PC-3 (cell line): ENCODE measurements at regions not wholly inside any gene's neighbourhood (a gene's known extent, or its start where the extent isn't known, plus 50 kb on each side); places are given as distances from the start of the nearest gene placed in this dataset.

Source experiments
- ATAC-seq: fragments of 200-7000 bp; cut with Tn5 transposase; 2 replicates; pipeline ENCODE4 v1.9.1; 2020; ENCODE audit warnings: mild to moderate bottlenecking, moderate library complexity
- BruUV-seq: library from RNA; stranded (reverse); fragments of 400-500 nt; replicated peaks from 2 replicates; lab custom pipeline; 2021; lab: Mats Ljungman, UMichigan
- CTCF ChIA-PET: fragments of 300-600 bp; sonication (Branson Sonifier 250); formaldehyde crosslinking; loops from one replicate; lab custom pipeline; 2022; ENCODE audit warnings: antibody characterized with exemption; lab: Charles Lee
- POLR2A ChIA-PET: fragments of 300-600 bp; sonication (Branson Sonifier 250); formaldehyde crosslinking; loops from one replicate; lab custom pipeline; 2022; ENCODE audit warnings: antibody characterized with exemption; ENCODE audit not compliant: unreplicated experiment; lab: Charles Lee
- DNase-seq: peaks from one replicate; pipeline ENCODE4 v3.0.0-alpha.2; 2015
- H2AFZ ChIP-seq: fragments of 300-600 bp; sonication (generic); 2 replicates; pipeline ENCODE4 v1.6.0; 2016; ENCODE audit warnings: antibody characterized with exemption, low read length
- H3F3A ChIP-seq: fragments of 300-600 bp; sonication (generic); one replicate; pipeline ENCODE4 v1.6.0; 2017; ENCODE audit warnings: antibody characterized with exemption, low read length, control low read depth, mild to moderate bottlenecking; ENCODE audit not compliant: unreplicated experiment
- H3K27ac ChIP-seq: fragments of 300-600 bp; sonication (generic); 2 replicates; pipeline ENCODE4 v1.5.1; 2016; ENCODE audit warnings: mild to moderate bottlenecking, low read length
- H3K27me3 ChIP-seq: fragments of 300-600 bp; sonication (generic); 2 replicates; pipeline ENCODE4 v1.6.1; 2016; ENCODE audit warnings: low read length, mixed read lengths
- H3K36me3 ChIP-seq: fragments of 300-600 bp; sonication (generic); 2 replicates; pipeline ENCODE4 v1.6.1; 2016; ENCODE audit warnings: low read depth, mixed run types, low read length, mixed read lengths
- H3K4me1 ChIP-seq: fragments of 300-600 bp; sonication (generic); 2 replicates; pipeline ENCODE4 v1.5.1; 2016; ENCODE audit warnings: low read length; ENCODE audit not compliant: insufficient read depth
- H3K4me2 ChIP-seq: fragments of 300-600 bp; sonication (generic); 2 replicates; pipeline ENCODE4 v1.6.0; 2016; ENCODE audit warnings: low read length
- H3K4me3 ChIP-seq: fragments of 300-600 bp; sonication (generic); 2 replicates; pipeline ENCODE4 v1.5.1; 2016; ENCODE audit warnings: mild to moderate bottlenecking, low read length, mixed read lengths
- H3K79me2 ChIP-seq: fragments of 300-600 bp; sonication (generic); 2 replicates; pipeline ENCODE4 v1.6.1; 2017; ENCODE audit warnings: low read length, mixed read lengths
- H3K9ac ChIP-seq: fragments of 300-600 bp; sonication (generic); 2 replicates; pipeline ENCODE4 v1.6.0; 2016; ENCODE audit warnings: mild to moderate bottlenecking, low read length
- H3K9me2 ChIP-seq: fragments of 300-600 bp; sonication (generic); replicated peaks from 2 replicates; pipeline ENCODE4 v1.6.1; 2016; ENCODE audit warnings: mixed run types, low read length, mixed read lengths
- H3K9me3 ChIP-seq: fragments of 300-600 bp; sonication (generic); 2 replicates; pipeline ENCODE4 v1.6.1; 2016; ENCODE audit warnings: low read length, mixed read lengths
- H4K20me1 ChIP-seq: fragments of 300-600 bp; sonication (generic); 2 replicates; pipeline ENCODE4 v1.6.1; 2016; ENCODE audit warnings: low read length, mixed read lengths
- CTCF ChIP-seq: fragments of 300-600 bp; sonication (generic); conservative IDR thresholded peaks from 2 replicates; pipeline ENCODE4 v1.5.1; 2017; ENCODE audit warnings: antibody characterized with exemption, low read depth, mild to moderate bottlenecking, low read length
- EZH2 ChIP-seq: fragments of 300-600 bp; sonication (generic); IDR thresholded peaks from one replicate; pipeline ENCODE4 v1.6.1; 2017; ENCODE audit warnings: antibody characterized with exemption, mild to moderate bottlenecking, low read length; ENCODE audit not compliant: unreplicated experiment
- EZH2phosphoT487 ChIP-seq: fragments of 300-600 bp; sonication (generic); IDR thresholded peaks from 2 replicates; pipeline ENCODE4 v1.6.1; 2018; ENCODE audit warnings: mild to moderate bottlenecking, antibody characterized with exemption, low read length, borderline replicate concordance
- intact Hi-C: fragments of 100-400 bp; cut with micrococcal nuclease; formaldehyde crosslinking; loops from 2 replicates; pipeline ENCODE4 v1.9.0; 2023

- Histone ChIP-seq H4K20me1 (no peaks in the 10 kb centered on the region), H3K79me2 (no peaks in the 10 kb centered on the region), H3K4me2 (no peak overlapping the region), H3K27me3 (peaks cover 12% of the 10 kb centered on the region; the same call in 1 of the 2 replicates), H3F3A (no peaks in the 10 kb centered on the region), H3K4me3 (no peak overlapping the region), H3K27ac (no peak overlapping the region), H3K4me1 (no peaks in the 10 kb centered on the region), H3K9me2 (no peaks in the 10 kb centered on the region), H3K36me3 (no peaks in the 10 kb centered on the region), H3K9me3 (no peaks in the 10 kb centered on the region), H2AFZ (no peak overlapping the region), H3K9ac (no peak overlapping the region)
- ChIA-PET CTCF (no interaction called here), POLR2A (no interaction called here)
- BruUV-seq = no TSS peak
- no peak for TF ChIP-seq EZH2
- no peak for TF ChIP-seq CTCF
- TF ChIP-seq EZH2phosphoT487 = no peak
- DNase-seq (no peak), ATAC-seq (no peak)
- intact Hi-C loops = no loop called here
These were observed 78.5 kb upstream of the FZD10 start for GRCh38 chr12:130083734-130084133.

- Histone ChIP-seq H3K9me3 (no peaks in the 10 kb centered on the region), H2AFZ (no peak overlapping the region), H3K79me2 (no peaks in the 10 kb centered on the region), H3K36me3 (no peaks in the 10 kb centered on the region), H3K9ac (no peak overlapping the region), H4K20me1 (no peaks in the 10 kb centered on the region), H3K4me2 (no peak overlapping the region), H3K4me3 (no peak overlapping the region), H3K4me1 (no peaks in the 10 kb centered on the region), H3K9me2 (no peaks in the 10 kb centered on the region), H3K27ac (no peak overlapping the region), H3K27me3 (peaks cover 12% of the 10 kb centered on the region; the same call in 1 of the 2 replicates), H3F3A (no peaks in the 10 kb centered on the region)
- ChIA-PET POLR2A (no interaction called here), CTCF (no interaction called here)
- no peak for DNase-seq
- ATAC-seq = no peak
- BruUV-seq = no TSS peak
- intact Hi-C loops = no loop called here
- TF ChIP-seq EZH2phosphoT487 (no peak), CTCF (no peak), EZH2 (no peak)
These were observed 77.9 kb upstream of the FZD10 start for GRCh38 chr12:130084359-130084758.

GRCh38 chr12:130086248-130086647 is 76.0 kb upstream of the FZD10 start:
- TF ChIP-seq EZH2 = no peak
- no peak for TF ChIP-seq EZH2phosphoT487
- TF ChIP-seq CTCF = no peak
- intact Hi-C loops = no loop called here
- peaks cover 12% of the 10 kb centered on the region; the same call in 1 of the 2 replicates for H3K27me3 ChIP-seq
- no peak overlapping the region for H3K27ac ChIP-seq
- ChIA-PET POLR2A (no interaction called here), CTCF (no interaction called here)
- DNase-seq = no peak
- no peaks in the 10 kb centered on the region for H3K4me1 ChIP-seq
- H4K20me1 ChIP-seq = no peaks in the 10 kb centered on the region
- H3K9me2 ChIP-seq = no peaks in the 10 kb centered on the region
- H3K9me3 ChIP-seq = no peaks in the 10 kb centered on the region
- no TSS peak for BruUV-seq
- no peaks in the 10 kb centered on the region for H3K79me2 ChIP-seq
- no peaks in the 10 kb centered on the region for H3F3A ChIP-seq
- H3K4me2 ChIP-seq = no peak overlapping the region
- H3K9ac ChIP-seq = no peak overlapping the region
- no peak overlapping the region for H2AFZ ChIP-seq
- no peak for ATAC-seq
- no peaks in the 10 kb centered on the region for H3K36me3 ChIP-seq
- H3K4me3 ChIP-seq = no peak overlapping the region
